GM12891 (cell line): ENCODE measurements at regions not wholly inside any gene's neighbourhood (a gene's known extent, or its start where the extent isn't known, plus 50 kb on each side); places are given as distances from the start of the nearest gene placed in this dataset.

Source experiments
- DNase-seq: peaks from one replicate; pipeline ENCODE4 v3.0.0; 2011; ENCODE audit warnings: low spot score; ENCODE audit not compliant: insufficient read length
- FAIRE-seq: peaks from 2 replicates; lab custom pipeline; 2011; peaks lifted over from hg19 to GRCh38; lab: Jason Lieb, UNC
- PAX5 ChIP-seq: IDR thresholded peaks from 2 replicates; pipeline ENCODE4 v1.6.1; 2011; ENCODE audit warnings: low read length, moderate library complexity, mild to moderate bottlenecking; ENCODE audit not compliant: insufficient read depth, severe bottlenecking
- POLR2A ChIP-seq: IDR thresholded peaks from 2 replicates; pipeline ENCODE4 v1.6.1; 2011; ENCODE audit warnings: low read depth, low read length, control low read depth
- POLR2AphosphoS5 ChIP-seq: IDR thresholded peaks from 2 replicates; pipeline ENCODE4 v1.6.1; 2011; ENCODE audit warnings: low read depth, low read length, control low read depth
- POU2F2 ChIP-seq: IDR thresholded peaks from 2 replicates; pipeline ENCODE4 v1.6.1; 2011; ENCODE audit warnings: low read depth, mild to moderate bottlenecking, control low read depth, low read length, moderate library complexity
- SPI1 ChIP-seq: IDR thresholded peaks from 2 replicates; pipeline ENCODE4 v1.6.1; 2011; ENCODE audit warnings: low read depth, low read length, control low read depth
- TAF1 ChIP-seq: IDR thresholded peaks from 2 replicates; pipeline ENCODE4 v1.6.1; 2011; ENCODE audit warnings: low read depth, low read length, control low read depth

DNA sequence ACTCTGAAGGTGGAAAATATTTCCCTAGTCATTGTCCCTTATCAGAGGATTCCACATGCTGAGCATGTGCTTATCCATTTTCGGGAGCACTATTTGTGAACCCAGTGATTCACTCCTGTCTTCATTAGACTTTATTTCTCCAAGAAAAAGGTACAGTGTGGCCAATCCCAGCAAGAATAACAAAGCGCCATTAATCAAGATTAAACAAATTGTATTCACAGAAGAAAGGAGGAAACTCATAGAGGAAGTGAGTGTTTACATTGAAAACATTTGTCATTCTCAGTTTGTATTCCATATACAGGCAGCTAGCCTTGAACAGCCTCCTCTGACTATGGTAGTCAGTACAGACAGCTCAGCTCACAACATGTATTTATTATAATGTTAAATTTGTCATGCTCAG lies 1669.9 kb upstream of the SPRY2 start:
- no peak for TF ChIP-seq POU2F2
- no peak for TF ChIP-seq TAF1
- TF ChIP-seq POLR2A: no peak
- no peak for TF ChIP-seq POLR2AphosphoS5
- TF ChIP-seq PAX5: no peak
- TF ChIP-seq SPI1: no peak
- DNase-seq: no peak
- FAIRE-seq: no peak

GRCh38 chr13:82002710-82003109 lies 1661.8 kb upstream of the SPRY2 start:
- FAIRE-seq: no peak
- TF ChIP-seq POU2F2 (no peak), TAF1 (no peak), SPI1 (no peak), PAX5 (no peak), POLR2AphosphoS5 (no peak), POLR2A (no peak)
- DNase-seq: no peak

- FAIRE-seq (no peak), DNase-seq (no peak)
- TF ChIP-seq TAF1: no peak
- TF ChIP-seq POLR2AphosphoS5: no peak
- no peak for TF ChIP-seq PAX5
- no peak for TF ChIP-seq POLR2A
- TF ChIP-seq POU2F2: no peak
- TF ChIP-seq SPI1: no peak
Observed at GRCh38 chr13:81995316-81995715, 1654.4 kb upstream of the SPRY2 start.

DNA sequence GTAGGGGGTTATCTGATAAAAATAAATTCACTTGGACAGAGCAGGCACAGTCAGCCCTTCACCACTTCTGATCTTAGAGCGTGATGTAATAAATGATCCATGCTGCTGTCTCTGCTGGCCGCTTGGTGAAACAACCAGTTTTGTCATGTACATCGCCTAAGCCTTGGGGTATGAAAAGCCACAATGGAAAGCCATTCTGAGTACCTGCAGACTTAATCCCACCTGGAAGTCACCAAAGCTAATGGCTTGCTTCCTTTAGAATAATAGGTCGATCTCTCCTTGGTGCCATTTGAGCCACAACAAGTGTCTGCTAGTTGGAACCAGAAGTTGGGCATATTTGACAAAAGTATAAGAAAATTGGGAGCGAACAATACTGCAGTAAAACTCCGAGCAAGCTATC lies 1649.7 kb upstream of the SPRY2 start:
- DNase-seq (no peak), FAIRE-seq (no peak)
- no peak for TF ChIP-seq PAX5
- TF ChIP-seq TAF1: no peak
- TF ChIP-seq POU2F2: no peak
- TF ChIP-seq SPI1: no peak
- no peak for TF ChIP-seq POLR2A
- TF ChIP-seq POLR2AphosphoS5: no peak

- DNase-seq: no peak
- no peak for FAIRE-seq
Observed at GRCh38 chr13:81988567-81988966, 1647.6 kb upstream of the SPRY2 start.

DNA sequence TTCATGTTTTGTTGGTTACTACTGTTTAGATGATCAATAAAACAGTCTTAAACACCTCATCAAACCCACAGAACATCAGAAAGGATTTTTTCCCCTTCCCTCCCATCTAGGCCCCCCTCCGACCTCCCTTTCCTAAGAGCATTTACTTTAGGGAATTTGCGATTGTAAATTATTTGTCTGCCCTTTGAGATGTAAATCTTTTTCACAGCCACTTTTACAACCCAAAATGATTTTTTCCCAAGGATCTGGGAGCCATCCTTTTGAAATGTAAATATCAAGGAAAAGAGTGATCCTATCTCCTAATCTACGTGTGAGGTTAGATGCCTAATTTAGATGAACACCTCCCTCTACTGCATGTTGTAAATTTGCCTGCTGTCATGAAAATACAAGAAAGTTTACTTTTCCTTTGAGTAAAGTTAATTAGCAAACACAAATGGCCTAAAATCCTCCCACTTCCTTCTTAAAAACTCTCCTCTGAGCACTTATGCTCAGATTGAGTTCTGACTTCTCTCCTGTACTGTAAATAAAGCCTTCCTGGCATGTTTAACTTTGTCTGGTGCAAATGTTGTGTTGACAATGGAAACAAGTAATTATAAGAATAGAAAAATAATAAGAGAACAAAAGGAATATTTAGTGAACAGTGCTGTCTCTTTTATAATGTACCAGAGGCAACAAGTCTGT lies 1646.9 kb upstream of the SPRY2 start:
- DNase-seq (no peak), FAIRE-seq (no peak)
- TF ChIP-seq POU2F2 (no peak), TAF1 (no peak), POLR2A (no peak), POLR2AphosphoS5 (no peak), SPI1 (no peak), PAX5 (no peak)

More at GRCh38 chr13:81988567-81988966, 1647.6 kb upstream of the SPRY2 start:
- TF ChIP-seq PAX5 (no peak), TAF1 (no peak)

DNA sequence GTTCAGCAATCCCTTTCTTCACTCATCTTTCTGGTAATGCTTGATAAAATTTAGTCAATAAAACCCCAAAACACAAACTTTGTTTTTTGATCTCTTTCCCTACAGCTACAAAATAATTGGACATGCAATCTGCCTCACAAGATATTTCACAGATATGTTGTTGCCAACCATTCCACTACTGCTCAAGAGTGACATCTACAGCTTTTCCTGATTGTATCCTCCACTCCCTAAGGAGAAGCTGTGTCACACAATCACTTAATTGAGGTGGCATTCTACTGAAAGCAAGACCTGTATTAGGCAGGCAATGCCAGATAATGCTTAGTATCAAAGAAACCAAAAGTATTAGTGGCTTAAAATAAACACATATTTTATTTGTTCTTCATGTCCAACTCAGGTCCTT lies 1646.2 kb upstream of the SPRY2 start:
- no peak for DNase-seq

GRCh38 chr13:81986308-81986707 lies 1645.4 kb upstream of the SPRY2 start:
- TF ChIP-seq SPI1: no peak
- TF ChIP-seq TAF1: no peak
- TF ChIP-seq POLR2A: no peak
- no peak for TF ChIP-seq POLR2AphosphoS5
- no peak for TF ChIP-seq POU2F2
- TF ChIP-seq PAX5: no peak
- FAIRE-seq (no peak), DNase-seq (no peak)

More for the DNA sequence above, 1646.2 kb upstream of the SPRY2 start:
- no peak for TF ChIP-seq SPI1
- no peak for FAIRE-seq

DNA sequence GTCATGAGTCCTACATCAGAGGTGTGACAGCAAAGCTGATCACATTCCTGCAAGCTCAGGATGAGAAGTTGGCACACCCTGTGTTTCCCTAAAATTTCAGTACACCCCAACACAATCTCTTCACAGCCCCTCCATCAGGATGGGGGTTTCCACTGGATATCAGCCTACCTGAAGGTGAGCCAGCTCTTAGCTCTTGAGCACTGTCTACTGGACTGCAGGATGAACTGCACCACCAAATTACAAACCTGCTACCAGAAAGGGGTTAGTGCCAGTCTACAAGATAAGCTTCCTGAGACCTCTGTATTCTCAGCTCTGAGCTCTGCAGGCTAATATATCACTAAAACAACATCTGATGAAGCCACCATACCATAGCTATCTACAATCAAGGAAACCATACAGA lies 1616.2 kb upstream of the SPRY2 start:
- no peak for TF ChIP-seq PAX5
- TF ChIP-seq SPI1: no peak
- TF ChIP-seq POLR2A: no peak
- no peak for TF ChIP-seq TAF1
- no peak for TF ChIP-seq POLR2AphosphoS5
- TF ChIP-seq POU2F2: no peak
- DNase-seq (no peak), FAIRE-seq (no peak)

- DNase-seq (no peak), FAIRE-seq (no peak)
- no peak for TF ChIP-seq SPI1
- no peak for TF ChIP-seq PAX5
- TF ChIP-seq POLR2AphosphoS5: no peak
- no peak for TF ChIP-seq POU2F2
- TF ChIP-seq TAF1: no peak
- TF ChIP-seq POLR2A: no peak
Observed at GRCh38 chr13:81929988-81930387, 1589.1 kb upstream of the SPRY2 start.

- DNase-seq: no peak
- no peak for FAIRE-seq
- TF ChIP-seq POU2F2 (no peak), PAX5 (no peak), POLR2A (no peak), SPI1 (no peak), POLR2AphosphoS5 (no peak), TAF1 (no peak)
Observed at GRCh38 chr13:81927347-81927746, 1586.4 kb upstream of the SPRY2 start.
